AG10803 (cell line): ENCODE measurements at regions not wholly inside any gene's neighbourhood (a gene's known extent, or its start where the extent isn't known, plus 50 kb on each side); places are given as distances from the start of the nearest gene placed in this dataset.

Experiments
- DNase-seq: peaks from one replicate; pipeline ENCODE4 v3.0.0; 2010; ENCODE audit warnings: low read depth
- H3K4me3 ChIP-seq: 2 replicates; pipeline ENCODE4 v1.5.1; 2011; ENCODE audit warnings: mild to moderate bottlenecking, low read length, control low read depth
- TF ChIP-seq, protein P1 (sequence below): conservative IDR thresholded peaks from 2 replicates; pipeline ENCODE4 v1.5.1; 2011; ENCODE audit warnings: mild to moderate bottlenecking, low read length, control low read depth, inconsistent platforms

DNA sequence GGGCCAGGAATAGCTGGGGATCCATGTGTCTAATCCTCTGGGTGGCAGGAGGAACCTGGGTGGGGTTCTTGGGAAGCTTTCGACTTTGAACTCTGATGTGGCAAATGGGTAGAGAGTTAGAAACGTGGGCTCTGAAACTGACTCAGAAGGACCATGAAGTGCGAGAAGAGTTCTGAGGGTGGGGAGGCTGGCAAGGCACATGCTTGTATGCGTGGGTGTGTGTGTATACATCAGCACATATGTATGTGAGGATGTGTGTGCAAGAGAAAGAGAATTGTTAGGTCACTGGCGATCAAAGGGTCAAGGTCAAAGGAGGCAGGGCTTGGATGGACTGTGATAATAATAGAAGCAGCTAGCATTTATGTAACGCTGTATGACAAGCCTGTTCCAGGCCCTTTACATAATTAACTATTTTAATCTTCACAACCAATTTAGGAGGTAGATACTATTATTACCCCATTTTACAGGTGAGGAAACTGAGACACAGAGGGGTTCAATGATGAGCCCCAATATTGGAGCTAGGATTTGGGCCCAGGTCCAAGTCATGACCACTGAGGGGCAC, 84.5 kb upstream of the POU3F1 start:
- no peak overlapping the region for H3K4me3 ChIP-seq
- TF ChIP-seq, protein P1, sequence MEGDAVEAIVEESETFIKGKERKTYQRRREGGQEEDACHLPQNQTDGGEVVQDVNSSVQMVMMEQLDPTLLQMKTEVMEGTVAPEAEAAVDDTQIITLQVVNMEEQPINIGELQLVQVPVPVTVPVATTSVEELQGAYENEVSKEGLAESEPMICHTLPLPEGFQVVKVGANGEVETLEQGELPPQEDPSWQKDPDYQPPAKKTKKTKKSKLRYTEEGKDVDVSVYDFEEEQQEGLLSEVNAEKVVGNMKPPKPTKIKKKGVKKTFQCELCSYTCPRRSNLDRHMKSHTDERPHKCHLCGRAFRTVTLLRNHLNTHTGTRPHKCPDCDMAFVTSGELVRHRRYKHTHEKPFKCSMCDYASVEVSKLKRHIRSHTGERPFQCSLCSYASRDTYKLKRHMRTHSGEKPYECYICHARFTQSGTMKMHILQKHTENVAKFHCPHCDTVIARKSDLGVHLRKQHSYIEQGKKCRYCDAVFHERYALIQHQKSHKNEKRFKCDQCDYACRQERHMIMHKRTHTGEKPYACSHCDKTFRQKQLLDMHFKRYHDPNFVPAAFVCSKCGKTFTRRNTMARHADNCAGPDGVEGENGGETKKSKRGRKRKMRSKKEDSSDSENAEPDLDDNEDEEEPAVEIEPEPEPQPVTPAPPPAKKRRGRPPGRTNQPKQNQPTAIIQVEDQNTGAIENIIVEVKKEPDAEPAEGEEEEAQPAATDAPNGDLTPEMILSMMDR, result no peak
- no peak for DNase-seq

DNA sequence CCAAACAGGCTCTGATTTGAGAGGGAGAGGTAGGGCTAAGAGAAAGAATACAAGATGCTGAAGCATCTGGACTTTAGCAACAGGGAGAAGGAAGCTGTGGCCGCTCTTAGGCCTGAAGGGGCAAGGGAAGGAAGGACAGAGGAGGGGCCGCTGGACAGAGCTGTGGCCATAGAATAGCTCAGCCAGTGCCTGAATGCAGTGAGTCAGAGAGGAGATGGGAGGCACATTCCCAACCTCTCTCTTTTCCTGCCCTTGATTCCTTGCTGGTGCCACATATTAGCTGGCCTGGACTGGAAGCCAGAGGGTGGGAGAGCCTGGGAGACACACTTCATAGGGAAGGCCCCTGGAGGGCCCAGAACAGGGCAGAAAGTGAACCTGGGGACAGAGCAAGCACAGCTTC, 83.4 kb upstream of the POU3F1 start:
- DNase-seq, result no peak
- no peak overlapping the region for H3K4me3 ChIP-seq
- TF ChIP-seq, protein P1, result no peak

DNA sequence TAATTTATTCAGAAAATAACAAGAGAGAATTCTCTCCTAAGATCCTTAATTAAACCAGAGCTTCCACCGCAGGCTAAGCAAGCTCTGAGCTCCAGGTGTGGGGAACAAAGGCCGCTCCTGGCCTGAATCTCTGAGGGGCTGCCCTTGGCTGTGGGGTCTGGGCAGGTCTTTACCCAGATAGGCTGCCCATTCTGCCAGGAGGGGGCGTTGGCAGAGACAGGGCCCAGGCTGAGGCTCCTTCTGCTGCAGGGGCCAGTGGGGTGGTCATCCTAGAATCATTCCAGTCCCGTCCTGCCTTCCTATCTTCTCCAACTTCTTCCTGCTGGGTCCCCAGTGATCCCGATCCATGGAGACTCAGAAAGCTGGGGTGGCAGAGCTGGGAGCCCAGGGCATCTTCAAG, 82.9 kb upstream of the POU3F1 start:
- DNase-seq, result no peak
- no peak overlapping the region for H3K4me3 ChIP-seq
- TF ChIP-seq, protein P1, result no peak

DNA sequence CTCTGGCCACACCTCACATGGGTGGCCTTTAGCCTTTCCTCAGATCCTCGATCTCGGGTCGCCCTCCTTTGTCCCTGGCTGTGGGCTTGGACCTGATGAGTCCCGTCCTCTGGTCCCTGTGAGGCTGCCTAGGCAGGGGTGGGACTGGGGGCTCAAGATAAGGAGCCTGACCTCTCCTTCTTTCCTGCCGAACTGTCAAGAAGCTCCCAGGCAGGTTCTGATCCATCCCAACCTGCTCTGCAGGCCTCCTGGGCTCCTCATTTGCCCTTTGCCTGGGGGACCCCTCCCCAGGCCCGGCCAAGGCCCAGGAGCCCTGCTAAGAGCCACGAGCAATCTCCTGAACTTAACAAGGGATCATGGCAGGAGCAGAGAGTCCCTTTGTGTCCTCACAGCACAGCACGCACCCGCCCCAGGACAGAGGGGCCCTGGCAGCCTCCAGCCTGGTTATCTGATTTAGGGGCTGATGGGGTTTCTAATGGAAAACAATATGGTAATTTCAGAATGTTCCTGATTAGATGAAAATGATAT, 82.4 kb upstream of the POU3F1 start:
- TF ChIP-seq, protein P1, result no peak
- no peak overlapping the region for H3K4me3 ChIP-seq
- DNase-seq, result no peak

DNA sequence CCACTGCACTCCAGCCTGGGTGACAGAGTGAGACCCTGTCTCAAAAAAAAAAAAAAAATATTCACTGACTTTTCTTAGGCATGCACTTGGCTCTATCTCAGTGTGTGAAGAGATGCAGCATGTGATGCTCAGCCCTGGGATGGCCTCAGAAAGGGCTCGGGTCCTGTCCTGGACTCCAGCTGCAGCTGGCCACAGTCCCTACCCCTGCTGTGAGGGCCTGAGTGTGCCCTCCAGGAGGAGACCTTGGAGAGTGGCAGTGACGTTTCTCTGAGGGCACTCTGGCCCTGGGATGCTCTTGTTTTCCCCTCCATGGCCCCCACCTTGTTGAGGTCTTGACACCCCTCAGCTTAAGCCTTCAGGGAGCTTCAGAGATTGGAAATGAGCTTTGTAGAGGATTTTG, 81.9 kb upstream of the POU3F1 start:
- no peak overlapping the region for H3K4me3 ChIP-seq
- DNase-seq, result no peak
- TF ChIP-seq, protein P1, result no peak

DNA sequence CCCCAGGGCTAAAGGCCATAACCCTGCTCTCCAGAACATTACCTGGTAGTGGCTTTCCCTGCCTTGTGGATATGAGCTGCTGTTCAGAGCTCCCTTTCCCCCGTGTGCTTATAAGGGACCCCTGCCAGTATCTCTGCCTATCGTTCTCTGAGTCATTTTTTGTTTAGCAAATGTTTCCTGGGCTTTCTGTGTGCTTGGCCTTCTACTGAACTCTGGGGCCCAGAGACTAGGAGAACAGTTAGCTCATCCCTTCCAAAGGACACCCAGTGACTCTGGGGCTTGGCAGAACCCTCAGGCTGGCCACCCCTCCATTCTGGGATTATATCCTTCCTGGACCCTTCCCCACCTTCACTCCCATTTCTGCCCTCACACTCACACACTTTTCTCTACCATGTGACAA, 80.8 kb upstream of the POU3F1 start:
- TF ChIP-seq, protein P1, result no peak
- DNase-seq, result no peak
- no peak overlapping the region for H3K4me3 ChIP-seq

DNA sequence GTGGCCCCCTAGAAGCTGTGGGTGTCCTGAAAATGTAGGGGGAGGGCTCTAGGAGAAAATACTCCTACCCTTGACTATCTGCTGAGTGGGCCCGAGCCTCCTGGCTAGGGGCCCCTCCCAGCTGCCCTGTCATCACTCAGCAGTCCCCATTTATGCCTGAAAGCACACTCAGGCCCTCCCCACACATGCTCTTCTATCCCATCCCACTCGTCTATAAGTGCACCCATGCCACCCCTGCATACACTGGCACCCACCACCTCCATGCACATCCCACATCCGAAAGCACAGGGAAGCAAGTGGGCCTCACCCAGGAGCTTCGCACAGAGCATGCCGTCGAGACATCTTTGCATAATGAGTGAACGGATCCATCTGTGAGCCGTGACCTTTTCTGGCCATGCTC, 80.4 kb upstream of the POU3F1 start:
- no peak overlapping the region for H3K4me3 ChIP-seq
- DNase-seq, result no peak
- TF ChIP-seq, protein P1, result no peak
